ENCODE measurements at regions not wholly inside any gene's neighbourhood (a gene's known extent, or its start where the extent isn't known, plus 50 kb on each side); places are given as distances from the start of the nearest gene placed in this dataset.

GRCh38 chr6:23879816-23880215 lies 246.2 kb upstream of the NRSN1 start:
- TF ChIP-seq CTCF (IDR thresholded peaks at IDR 0.05) (no peak), POLR2A (IDR thresholded peaks at IDR 0.05) (no peak), EP300 (IDR thresholded peaks at IDR 0.05) (no peak)

Data from stomach (tissue), 4 donors.